ENCODE measurements at regions not wholly inside any gene's neighbourhood (a gene's known extent, or its start where the extent isn't known, plus 50 kb on each side); places are given as distances from the start of the nearest gene placed in this dataset.

GRCh38 chrX:83336454-83336853 lies 171.6 kb upstream of the POU3F4 start:
- no peak for TF ChIP-seq CTCF (conservative IDR thresholded peaks at IDR 0.05; ENCODE audit: low read length)
- TF ChIP-seq EZH2phosphoT487 (IDR thresholded peaks at IDR 0.05; ENCODE audit: borderline replicate concordance, low read depth, low read length), result no peak
